HG03378 (cell line): ENCODE measurements at regions not wholly inside any gene's neighbourhood (a gene's known extent, or its start where the extent isn't known, plus 50 kb on each side); places are given as distances from the start of the nearest gene placed in this dataset.

Source experiments
- ATAC-seq: cut with Tn5 transposase; IDR thresholded peaks from one replicate; pipeline ENCODE4 v1.9.1; 2021; ENCODE audit warnings: mild to moderate bottlenecking, moderate library complexity; ENCODE audit not compliant: unreplicated experiment

DNA sequence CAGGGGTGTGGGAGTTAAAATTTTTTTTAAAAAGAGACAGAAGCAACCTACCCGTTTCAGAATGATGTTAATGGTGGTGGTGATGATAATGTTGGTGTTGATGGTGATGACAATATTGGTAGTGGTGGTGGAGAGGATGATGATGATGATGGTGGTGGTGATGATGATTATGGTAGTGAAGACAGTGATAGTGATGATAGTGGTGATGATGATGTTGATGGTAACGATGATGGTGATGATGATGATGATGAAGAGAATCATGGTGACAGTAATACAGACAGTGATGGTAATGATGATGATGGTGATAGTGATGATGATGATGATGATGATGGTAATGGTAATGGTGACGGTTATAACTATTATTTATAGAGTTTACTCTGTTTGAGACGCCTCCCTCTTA is 117.6 kb downstream of the ICE1 start:
- ATAC-seq, result no peak
